Activated T-helper 2 cell treated with anti-CD3 and anti-CD28 coated beads, Interferon-gamma antibody, Interleukin-2, Interleukin-4, amounts not matched to agents 10 μg/mL and 5 μg/mL and 100 μg/mL, durations not matched to agents 14 hours and 24 hours and 36 hours (primary cell): ENCODE measurements at regions not wholly inside any gene's neighbourhood (a gene's known extent, or its start where the extent isn't known, plus 50 kb on each side); places are given as distances from the start of the nearest gene placed in this dataset.

Source experiments
- DNase-seq: peaks from one replicate; pipeline ENCODE4 v3.0.0; 2021; ENCODE audit warnings: low spot score
- H3K27ac Mint-ChIP-seq: one replicate; pipeline ENCODE4 v1.8.0; 2021; ENCODE audit warnings: mixed read lengths
- H3K27me3 Mint-ChIP-seq: one replicate; pipeline ENCODE4 v1.8.0; 2021; ENCODE audit warnings: low read depth, mixed read lengths
- H3K36me3 Mint-ChIP-seq: one replicate; pipeline ENCODE4 v1.8.0; 2021; ENCODE audit warnings: low read depth, mixed read lengths
- H3K4me1 Mint-ChIP-seq: one replicate; pipeline ENCODE4 v1.8.0; 2021; ENCODE audit warnings: low read depth, mixed read lengths
- H3K4me3 Mint-ChIP-seq: one replicate; pipeline ENCODE4 v1.8.0; 2021; ENCODE audit warnings: low read depth, mild to moderate bottlenecking, moderate library complexity, mixed read lengths
- H3K9me3 Mint-ChIP-seq: one replicate; pipeline ENCODE4 v1.8.0; 2021; ENCODE audit warnings: mixed read lengths
- intact Hi-C: fragments of 100-400 bp; cut with micrococcal nuclease; formaldehyde crosslinking; loops from one replicate; pipeline ENCODE4 v1.15.1; 2023

DNA sequence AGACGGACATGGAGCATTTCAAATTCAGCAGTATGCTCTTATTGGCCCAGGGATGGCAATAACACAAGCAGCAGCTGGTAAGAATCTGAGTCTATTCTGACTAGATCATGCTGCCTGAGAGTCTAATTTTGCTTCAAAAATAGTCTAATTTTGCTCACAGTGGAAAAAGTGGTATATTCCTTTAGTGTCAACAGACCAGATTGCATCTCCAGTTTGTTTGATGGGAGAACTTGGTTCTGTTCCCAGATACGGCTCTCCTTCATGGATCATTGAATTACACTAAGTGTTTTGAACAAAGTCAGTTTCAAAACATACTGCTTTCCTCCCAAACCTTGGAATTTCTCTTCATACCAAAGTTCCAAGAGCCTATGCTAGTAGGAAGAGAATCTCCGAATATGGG is 586.1 kb downstream of the RNF144B start:
- H3K36me3 Mint-ChIP-seq = no peaks in the 10 kb centered on the region
- H3K27me3 Mint-ChIP-seq = no peaks in the 10 kb centered on the region
- no peak overlapping the region for H3K27ac Mint-ChIP-seq
- DNase-seq = no peak
- no peak overlapping the region for H3K4me3 Mint-ChIP-seq
- intact Hi-C loops = no loop called here
- no peaks in the 10 kb centered on the region for H3K9me3 Mint-ChIP-seq
- H3K4me1 Mint-ChIP-seq = no peaks in the 10 kb centered on the region

DNA sequence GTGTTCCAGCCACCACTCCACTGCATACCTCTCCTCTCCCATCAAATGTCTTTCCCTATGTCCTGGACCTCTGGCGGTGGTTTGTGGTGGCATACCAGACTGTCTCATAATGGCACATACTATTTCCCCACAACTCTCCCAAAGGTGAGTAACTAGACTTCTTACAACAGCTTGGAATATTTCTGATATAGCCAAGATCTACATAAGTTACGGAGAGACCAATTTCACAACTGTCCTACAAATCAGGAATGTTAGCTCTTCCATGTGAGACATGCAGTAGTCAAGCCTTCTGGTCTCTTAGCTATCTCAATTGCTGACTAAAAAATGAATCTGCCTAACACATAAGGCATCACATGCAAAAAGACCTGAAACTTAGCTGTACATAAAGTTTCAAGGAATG is 588.9 kb downstream of the RNF144B start:
- Mint-ChIP-seq H3K4me3 (no peak overlapping the region), H3K27me3 (no peaks in the 10 kb centered on the region), H3K36me3 (no peaks in the 10 kb centered on the region), H3K4me1 (no peaks in the 10 kb centered on the region), H3K9me3 (no peaks in the 10 kb centered on the region), H3K27ac (no peak overlapping the region)
- no peak for DNase-seq
- intact Hi-C loops = no loop called here

DNA sequence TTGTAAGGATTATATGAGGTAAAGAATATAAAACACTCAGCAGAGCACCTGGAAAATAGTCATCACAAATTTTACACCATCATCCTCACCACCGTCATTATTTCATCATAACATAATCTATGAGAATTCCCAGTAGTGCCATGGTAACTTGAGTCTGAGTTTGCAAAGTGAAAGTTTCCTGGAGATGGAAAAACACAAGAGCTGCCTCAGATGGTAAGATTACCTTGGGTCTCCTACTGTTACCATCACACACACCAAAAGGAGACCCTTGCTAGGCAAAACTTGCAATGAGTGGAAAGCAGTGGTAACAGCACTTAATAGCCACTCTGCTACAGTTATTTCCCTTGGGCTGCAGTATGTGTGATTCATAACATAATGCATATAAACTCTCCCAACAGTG is 589.8 kb downstream of the RNF144B start:
- no peaks in the 10 kb centered on the region for H3K9me3 Mint-ChIP-seq
- no peak for DNase-seq
- no peaks in the 10 kb centered on the region for H3K4me1 Mint-ChIP-seq
- H3K36me3 Mint-ChIP-seq = no peaks in the 10 kb centered on the region
- H3K27me3 Mint-ChIP-seq = no peaks in the 10 kb centered on the region
- intact Hi-C loops = no loop called here
- H3K27ac Mint-ChIP-seq = no peak overlapping the region
- no peak overlapping the region for H3K4me3 Mint-ChIP-seq

DNA sequence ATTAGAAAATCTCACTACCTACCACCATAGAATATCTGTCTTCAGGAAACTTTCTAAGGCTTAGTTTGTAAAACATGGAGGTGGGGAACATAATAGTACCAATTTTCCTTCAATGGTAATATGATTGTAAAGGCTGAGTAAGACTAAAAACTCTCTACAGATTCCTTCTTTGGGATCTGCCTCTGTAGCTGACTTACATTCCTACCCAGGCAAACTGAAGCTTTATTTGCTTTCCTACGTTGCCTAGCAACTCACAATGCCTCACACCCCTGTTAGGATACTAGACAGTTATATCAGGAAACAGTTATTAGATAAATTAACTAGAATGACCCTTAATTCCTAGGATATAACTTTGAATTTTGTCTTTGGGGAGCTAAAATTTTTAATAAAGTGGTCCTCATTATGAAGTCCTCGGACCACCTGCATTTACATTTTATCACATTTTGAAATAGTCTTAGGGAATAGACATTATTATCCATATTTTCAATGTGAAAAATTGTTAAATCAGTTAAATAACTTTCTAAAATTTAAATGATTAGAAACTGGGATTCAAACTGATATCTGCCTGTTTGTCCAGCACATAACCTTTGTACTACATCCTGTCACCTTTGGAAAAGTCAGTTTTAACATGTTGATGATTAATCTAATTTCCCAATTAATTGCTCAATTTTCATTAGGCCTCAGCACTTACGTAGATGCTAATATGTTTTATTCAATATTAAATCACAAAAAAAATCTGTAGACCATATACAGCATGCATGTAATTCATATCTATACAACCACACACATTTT is 591.4 kb downstream of the RNF144B start:
- no peak for DNase-seq
- no peak overlapping the region for H3K27ac Mint-ChIP-seq
- H3K27me3 Mint-ChIP-seq = no peaks in the 10 kb centered on the region
- no peaks in the 10 kb centered on the region for H3K36me3 Mint-ChIP-seq
- H3K9me3 Mint-ChIP-seq = no peaks in the 10 kb centered on the region
- no peaks in the 10 kb centered on the region for H3K4me1 Mint-ChIP-seq
- H3K4me3 Mint-ChIP-seq = no peak overlapping the region
- intact Hi-C loops = no loop called here

DNA sequence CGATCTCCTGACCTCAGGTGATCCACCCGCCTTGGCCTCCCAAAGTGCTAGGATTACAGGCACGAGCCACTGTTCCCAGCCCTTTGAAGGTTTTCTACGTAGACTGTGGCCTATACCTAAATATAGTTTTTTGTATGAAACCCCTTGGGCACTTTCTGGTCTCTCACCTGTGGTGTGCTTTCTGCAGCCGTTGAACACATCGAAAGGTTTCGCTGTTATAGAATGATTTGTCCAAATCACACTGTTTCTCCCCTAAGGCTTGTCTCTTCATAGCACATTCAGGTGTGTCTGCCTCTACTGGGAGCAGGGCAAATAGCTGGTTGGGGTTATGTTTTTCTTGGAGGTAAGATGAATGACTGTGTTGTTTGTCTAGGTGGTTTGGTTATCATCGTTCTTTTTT is 597.9 kb downstream of the RNF144B start:
- no peak for DNase-seq
- Mint-ChIP-seq H3K4me3 (no peak overlapping the region), H3K27me3 (no peaks in the 10 kb centered on the region), H3K4me1 (no peaks in the 10 kb centered on the region), H3K36me3 (no peaks in the 10 kb centered on the region), H3K9me3 (no peaks in the 10 kb centered on the region), H3K27ac (no peak overlapping the region)
- intact Hi-C loops = no loop called here

DNA sequence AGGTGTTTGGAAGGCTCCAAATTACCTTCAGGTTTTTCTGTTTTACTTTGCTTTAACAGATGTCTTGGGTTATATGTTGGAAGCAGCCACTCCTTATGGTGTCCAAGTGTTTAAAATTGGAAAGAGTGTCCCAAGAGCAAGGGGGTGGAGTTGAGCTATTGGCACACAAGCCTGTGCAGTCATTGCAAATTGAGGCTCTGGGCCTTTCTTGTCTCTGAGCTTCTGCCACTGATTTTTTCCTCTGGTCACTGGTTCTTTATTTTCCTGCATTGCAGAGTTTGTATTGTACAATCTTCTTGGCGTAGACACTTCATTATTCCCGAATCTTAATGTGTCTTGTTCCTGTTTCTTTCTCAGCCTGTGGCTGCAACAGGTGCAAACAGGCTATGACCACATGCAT is 598.8 kb downstream of the RNF144B start:
- Mint-ChIP-seq H3K36me3 (no peaks in the 10 kb centered on the region), H3K4me1 (no peaks in the 10 kb centered on the region), H3K27ac (no peak overlapping the region), H3K27me3 (no peaks in the 10 kb centered on the region), H3K4me3 (no peak overlapping the region), H3K9me3 (no peaks in the 10 kb centered on the region)
- intact Hi-C loops = no loop called here
- DNase-seq = no peak

DNA sequence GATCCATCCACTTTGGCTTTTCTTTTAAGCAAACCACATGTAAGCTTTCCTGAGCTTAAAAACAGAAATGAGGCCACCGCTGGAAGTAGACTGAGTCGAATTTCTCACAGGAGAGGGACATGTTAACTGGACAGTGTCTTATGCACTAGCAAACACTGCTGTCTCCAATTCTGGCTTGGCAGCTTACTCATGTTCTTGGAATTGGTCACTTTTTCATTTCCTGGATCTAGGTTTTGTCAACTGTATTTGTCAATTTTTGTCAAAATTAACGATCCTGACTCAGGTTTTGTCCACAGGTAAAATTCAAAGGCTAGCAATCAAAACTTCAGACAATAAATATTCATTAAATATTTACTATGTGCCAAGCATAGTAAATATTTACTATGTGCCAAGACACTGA is 601.5 kb downstream of the RNF144B start:
- intact Hi-C loops = no loop called here
- H3K27me3 Mint-ChIP-seq = no peaks in the 10 kb centered on the region
- H3K36me3 Mint-ChIP-seq = no peaks in the 10 kb centered on the region
- no peak overlapping the region for H3K4me3 Mint-ChIP-seq
- DNase-seq = no peak
- H3K9me3 Mint-ChIP-seq = no peaks in the 10 kb centered on the region
- no peaks in the 10 kb centered on the region for H3K4me1 Mint-ChIP-seq
- no peak overlapping the region for H3K27ac Mint-ChIP-seq

DNA sequence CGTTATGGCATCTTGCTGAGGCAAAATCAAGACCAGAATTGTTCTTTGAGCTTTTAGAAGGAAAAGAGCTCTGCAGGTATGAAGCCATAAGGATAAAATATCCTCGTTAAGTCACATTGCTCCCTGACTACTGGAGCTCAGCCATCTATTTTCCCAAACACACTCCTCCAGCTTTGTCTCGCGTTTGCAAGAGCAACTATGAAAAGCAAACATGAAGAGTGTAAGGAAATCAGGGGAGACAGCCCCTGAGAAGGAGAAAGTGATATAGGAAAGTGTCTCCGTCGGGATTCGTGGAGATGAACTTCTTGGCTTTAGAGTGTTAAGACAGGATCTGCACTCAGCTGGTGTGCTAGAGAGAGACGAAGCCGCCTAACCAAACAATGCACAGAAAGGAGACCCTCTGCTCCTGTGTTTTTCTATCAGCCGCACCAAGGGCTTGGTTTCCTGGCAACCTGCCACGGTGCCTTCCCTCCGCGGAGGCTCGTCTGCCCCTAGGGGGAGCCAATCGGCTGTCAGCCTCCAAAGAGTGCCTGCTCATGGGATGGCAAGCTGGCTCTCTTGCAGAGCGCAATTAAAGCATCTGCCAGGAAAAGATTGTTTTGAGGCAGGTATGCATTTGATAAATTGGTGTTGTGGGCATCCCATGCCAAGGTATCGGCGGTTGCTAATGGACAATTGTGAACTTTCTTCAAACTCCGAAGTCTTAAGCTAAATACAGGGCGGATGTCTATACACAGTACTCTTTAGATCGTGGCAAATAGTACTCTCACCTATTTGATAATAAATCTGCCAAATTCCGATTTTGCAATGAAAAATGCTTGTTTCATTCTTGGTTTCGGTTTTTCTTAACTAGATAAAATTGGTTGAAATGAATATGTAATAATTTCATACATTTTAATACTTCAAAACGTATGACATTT is 603.2 kb downstream of the RNF144B start:
- H3K4me1 Mint-ChIP-seq = no peaks in the 10 kb centered on the region
- intact Hi-C loops = no loop called here
- H3K36me3 Mint-ChIP-seq = no peaks in the 10 kb centered on the region
- no peaks in the 10 kb centered on the region for H3K27me3 Mint-ChIP-seq
- H3K27ac Mint-ChIP-seq = no peak overlapping the region
- H3K4me3 Mint-ChIP-seq = no peak overlapping the region
- no peaks in the 10 kb centered on the region for H3K9me3 Mint-ChIP-seq
- peak; percentile 8 for DNase-seq

DNA sequence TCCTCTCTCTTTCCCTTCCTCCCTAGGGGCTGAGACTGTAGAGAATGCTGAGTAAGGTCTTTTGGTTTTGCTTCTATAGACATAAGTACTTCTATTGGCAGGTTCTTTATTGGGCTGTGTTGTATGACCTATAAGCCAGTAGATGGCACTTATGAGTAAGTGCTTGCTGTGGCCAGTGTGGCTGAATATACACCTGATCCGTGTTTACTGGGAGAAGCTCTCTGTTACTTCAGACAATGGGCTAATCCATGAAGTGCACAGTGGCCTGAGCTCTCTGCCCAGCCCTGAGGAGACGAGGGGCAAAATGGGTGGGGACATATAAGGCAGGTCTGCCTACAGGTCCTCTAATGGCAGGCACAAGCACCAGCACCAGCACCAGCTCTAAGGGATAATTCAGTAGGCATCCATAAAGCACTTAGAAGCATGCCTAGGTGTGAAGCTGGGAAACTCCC is 610.3 kb downstream of the RNF144B start:
- no peaks in the 10 kb centered on the region for H3K36me3 Mint-ChIP-seq
- DNase-seq = no peak
- H3K4me3 Mint-ChIP-seq = no peak overlapping the region
- H3K4me1 Mint-ChIP-seq = no peaks in the 10 kb centered on the region
- no peaks in the 10 kb centered on the region for H3K9me3 Mint-ChIP-seq
- H3K27me3 Mint-ChIP-seq = no peaks in the 10 kb centered on the region
- no peak overlapping the region for H3K27ac Mint-ChIP-seq
- intact Hi-C loops = no loop called here

DNA sequence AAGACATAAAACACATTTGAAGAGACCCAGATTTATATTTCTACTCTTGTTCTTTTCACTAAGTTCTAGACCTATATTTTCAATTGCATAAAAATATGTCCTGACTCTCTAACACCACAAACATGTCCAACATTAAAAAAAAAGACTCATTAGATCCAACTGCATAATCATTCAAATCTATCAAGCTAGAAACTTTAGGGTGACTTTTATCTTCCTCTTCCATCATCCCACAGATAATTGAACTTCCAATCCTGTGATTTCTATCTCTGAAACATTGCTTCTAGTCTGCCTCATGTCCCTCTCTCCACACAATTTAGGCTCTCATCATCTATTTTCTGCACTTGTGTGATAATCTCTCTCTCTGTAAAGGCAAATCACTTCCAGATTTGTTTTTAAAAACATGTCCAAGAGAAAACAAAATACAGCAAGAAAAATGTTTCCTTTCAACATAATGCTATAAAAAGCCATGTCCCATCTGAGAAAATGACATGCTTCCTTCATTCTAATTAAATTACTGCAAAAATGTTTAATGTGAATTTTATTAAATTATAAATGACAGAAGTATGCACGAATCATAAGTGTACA is 615.9 kb downstream of the RNF144B start:
- Mint-ChIP-seq H3K27me3 (no peaks in the 10 kb centered on the region), H3K4me1 (no peaks in the 10 kb centered on the region), H3K4me3 (no peak overlapping the region), H3K9me3 (peaks cover 5% of the 10 kb centered on the region), H3K36me3 (no peaks in the 10 kb centered on the region), H3K27ac (no peak overlapping the region)
- no peak for DNase-seq
- intact Hi-C loops = no loop called here

DNA sequence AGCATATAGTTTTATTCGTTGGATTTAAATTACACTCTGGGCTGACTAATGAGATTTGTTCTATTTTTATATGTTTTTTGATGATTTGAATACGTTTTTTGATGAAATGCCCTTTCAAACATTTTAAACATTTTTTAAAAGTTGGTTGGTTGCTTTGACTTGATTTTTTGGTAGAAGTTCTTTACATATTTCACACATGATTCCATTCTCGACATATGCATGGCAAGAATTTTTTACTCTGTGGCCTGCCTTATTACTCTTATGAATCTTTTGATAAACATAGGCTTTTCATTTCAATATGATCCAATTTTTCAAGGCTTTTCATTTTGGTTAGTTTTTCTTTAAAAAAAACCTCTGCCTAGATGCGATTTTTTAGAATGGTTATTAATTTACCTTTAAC is 617.0 kb downstream of the RNF144B start:
- DNase-seq = no peak
- Mint-ChIP-seq H3K36me3 (no peaks in the 10 kb centered on the region), H3K4me3 (no peak overlapping the region), H3K27me3 (no peaks in the 10 kb centered on the region), H3K27ac (no peak overlapping the region), H3K9me3 (peaks cover 5% of the 10 kb centered on the region), H3K4me1 (no peaks in the 10 kb centered on the region)
- intact Hi-C loops = no loop called here

DNA sequence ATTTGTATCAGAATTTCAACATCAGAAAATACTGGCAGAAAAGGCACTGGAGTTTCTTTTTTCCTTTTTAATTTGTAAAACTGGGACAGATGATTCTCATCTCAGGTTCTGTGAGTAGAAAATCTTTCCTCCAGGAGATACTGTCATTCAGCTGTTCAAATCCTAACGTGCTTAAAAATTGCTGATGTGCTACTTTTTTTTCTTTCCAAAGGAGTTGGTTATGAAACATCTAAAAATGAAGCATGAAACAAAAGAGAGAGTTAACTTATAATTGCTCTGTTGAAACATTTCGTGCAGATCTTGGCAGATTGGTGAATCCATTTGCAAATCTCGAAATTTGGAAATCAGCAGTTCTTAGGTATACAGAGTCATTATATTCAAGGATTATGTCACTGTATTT is 622.6 kb downstream of the RNF144B start:
- peaks cover 5% of the 10 kb centered on the region for H3K9me3 Mint-ChIP-seq
- no peak overlapping the region for H3K27ac Mint-ChIP-seq
- no peaks in the 10 kb centered on the region for H3K4me1 Mint-ChIP-seq
- DNase-seq = no peak
- no peak overlapping the region for H3K4me3 Mint-ChIP-seq
- H3K27me3 Mint-ChIP-seq = no peaks in the 10 kb centered on the region
- H3K36me3 Mint-ChIP-seq = no peaks in the 10 kb centered on the region
- intact Hi-C loops = no loop called here
